ENCODE measurements at regions not wholly inside any gene's neighbourhood (a gene's known extent, or its start where the extent isn't known, plus 50 kb on each side); places are given as distances from the start of the nearest gene placed in this dataset.

GRCh38 chr1:234698686-234699085, 88.7 kb upstream of the IRF2BP2 start:
- no peak for DNase-seq (ENCODE audit: low read depth)

GRCh38 chr1:234697741-234698140, 87.8 kb upstream of the IRF2BP2 start:
- DNase-seq (ENCODE audit: low read depth), result no peak

- DNase-seq (ENCODE audit: low read depth), result no peak
These were observed 87.0 kb upstream of the IRF2BP2 start for GRCh38 chr1:234697015-234697414.

GRCh38 chr1:234696148-234696576, 86.2 kb upstream of the IRF2BP2 start:
- no peak for DNase-seq (ENCODE audit: low read depth)

GRCh38 chr1:234694661-234695060, 84.7 kb upstream of the IRF2BP2 start:
- no peak for DNase-seq (ENCODE audit: low read depth)

GRCh38 chr1:234692966-234693580, 83.1 kb upstream of the IRF2BP2 start:
- no peak for DNase-seq (ENCODE audit: low read depth)

- no peak for DNase-seq (ENCODE audit: low read depth)
These were observed 81.6 kb upstream of the IRF2BP2 start for GRCh38 chr1:234691567-234691966.

GRCh38 chr1:234690872-234691271, 80.9 kb upstream of the IRF2BP2 start:
- no peak for DNase-seq (ENCODE audit: low read depth)

- DNase-seq (ENCODE audit: low read depth), result no peak
These were observed 79.3 kb upstream of the IRF2BP2 start for GRCh38 chr1:234689236-234689635.

GRCh38 chr1:234687011-234687410, 77.0 kb upstream of the IRF2BP2 start:
- no peak for DNase-seq (ENCODE audit: low read depth)

GRCh38 chr1:234686035-234686434, 76.1 kb upstream of the IRF2BP2 start:
- DNase-seq (ENCODE audit: low read depth), result no peak

- no peak for DNase-seq (ENCODE audit: low read depth)
These were observed 74.9 kb upstream of the IRF2BP2 start for GRCh38 chr1:234684856-234685255.

GRCh38 chr1:234683861-234684632, 74.1 kb upstream of the IRF2BP2 start:
- peak; percentile 64 for DNase-seq (ENCODE audit: low read depth)

GRCh38 chr1:234683127-234683860, 73.3 kb upstream of the IRF2BP2 start:
- no peak for DNase-seq (ENCODE audit: low read depth)

- no peak for DNase-seq (ENCODE audit: low read depth)
These were observed 72.0 kb upstream of the IRF2BP2 start for GRCh38 chr1:234681990-234682389.

- DNase-seq (ENCODE audit: low read depth), result no peak
These were observed 71.1 kb upstream of the IRF2BP2 start for GRCh38 chr1:234681065-234681464.

- no peak for DNase-seq (ENCODE audit: low read depth)
These were observed 70.4 kb upstream of the IRF2BP2 start for GRCh38 chr1:234680331-234680904.

GRCh38 chr1:234676103-234676594, 66.2 kb upstream of the IRF2BP2 start:
- DNase-seq (ENCODE audit: low read depth), result no peak

- no peak for DNase-seq (ENCODE audit: low read depth)
These were observed 65.6 kb upstream of the IRF2BP2 start for GRCh38 chr1:234675572-234675971.

- no peak for DNase-seq (ENCODE audit: low read depth)
These were observed 65.0 kb upstream of the IRF2BP2 start for GRCh38 chr1:234675006-234675405.

GRCh38 chr1:234674218-234674815, 64.3 kb upstream of the IRF2BP2 start:
- DNase-seq (ENCODE audit: low read depth), result no peak
